GM12801 (cell line): ENCODE measurements at regions not wholly inside any gene's neighbourhood (a gene's known extent, or its start where the extent isn't known, plus 50 kb on each side); places are given as distances from the start of the nearest gene placed in this dataset.

Experiments used
- TF ChIP-seq, protein P1 (sequence below): IDR thresholded peaks from one replicate; pipeline ENCODE4 v1.5.1; 2011; ENCODE audit warnings: control low read depth; ENCODE audit not compliant: insufficient read length; ENCODE audit errors: extremely low read depth

DNA sequence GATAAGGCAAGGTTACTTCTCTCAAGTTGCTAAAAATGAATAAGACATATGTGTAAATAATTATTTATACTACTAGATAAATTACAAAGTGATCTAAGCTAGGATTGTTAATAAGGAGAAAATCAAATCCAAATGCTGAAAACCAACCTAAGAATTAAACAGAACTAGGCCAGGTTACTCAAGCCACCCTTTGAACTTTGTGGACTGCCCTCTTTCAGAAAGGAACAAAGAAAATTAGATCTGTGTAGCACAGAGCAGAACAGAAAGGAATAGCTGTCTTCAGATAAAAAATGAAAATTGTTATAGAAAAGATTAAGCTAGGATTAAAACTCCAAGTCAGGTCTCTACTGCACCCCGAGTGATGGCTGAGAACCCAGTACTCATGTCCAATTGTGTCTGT, 158.2 kb upstream of the LRIG1 start:
- TF ChIP-seq, protein P1, sequence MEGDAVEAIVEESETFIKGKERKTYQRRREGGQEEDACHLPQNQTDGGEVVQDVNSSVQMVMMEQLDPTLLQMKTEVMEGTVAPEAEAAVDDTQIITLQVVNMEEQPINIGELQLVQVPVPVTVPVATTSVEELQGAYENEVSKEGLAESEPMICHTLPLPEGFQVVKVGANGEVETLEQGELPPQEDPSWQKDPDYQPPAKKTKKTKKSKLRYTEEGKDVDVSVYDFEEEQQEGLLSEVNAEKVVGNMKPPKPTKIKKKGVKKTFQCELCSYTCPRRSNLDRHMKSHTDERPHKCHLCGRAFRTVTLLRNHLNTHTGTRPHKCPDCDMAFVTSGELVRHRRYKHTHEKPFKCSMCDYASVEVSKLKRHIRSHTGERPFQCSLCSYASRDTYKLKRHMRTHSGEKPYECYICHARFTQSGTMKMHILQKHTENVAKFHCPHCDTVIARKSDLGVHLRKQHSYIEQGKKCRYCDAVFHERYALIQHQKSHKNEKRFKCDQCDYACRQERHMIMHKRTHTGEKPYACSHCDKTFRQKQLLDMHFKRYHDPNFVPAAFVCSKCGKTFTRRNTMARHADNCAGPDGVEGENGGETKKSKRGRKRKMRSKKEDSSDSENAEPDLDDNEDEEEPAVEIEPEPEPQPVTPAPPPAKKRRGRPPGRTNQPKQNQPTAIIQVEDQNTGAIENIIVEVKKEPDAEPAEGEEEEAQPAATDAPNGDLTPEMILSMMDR, result no peak

DNA sequence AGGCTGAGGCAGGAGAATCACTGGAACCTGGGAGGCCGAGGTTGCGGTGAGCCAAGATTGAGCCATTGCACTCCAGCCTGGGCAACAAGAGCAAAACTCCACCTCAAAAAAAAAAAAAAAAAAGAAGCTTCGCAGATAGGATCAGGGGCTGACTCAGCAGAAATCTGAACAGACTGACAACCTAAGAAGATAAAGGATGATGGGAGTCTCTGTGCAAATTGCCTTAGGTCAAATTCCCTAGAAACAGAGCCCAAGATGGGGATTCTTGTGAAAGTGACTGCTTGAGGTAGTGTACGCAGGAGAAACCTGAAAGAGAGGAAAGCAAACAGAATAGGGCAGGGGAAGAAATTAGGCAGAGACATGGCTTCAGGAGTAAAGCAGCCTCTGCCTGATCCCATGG, 160.8 kb upstream of the LRIG1 start:
- TF ChIP-seq, protein P1, result no peak

DNA sequence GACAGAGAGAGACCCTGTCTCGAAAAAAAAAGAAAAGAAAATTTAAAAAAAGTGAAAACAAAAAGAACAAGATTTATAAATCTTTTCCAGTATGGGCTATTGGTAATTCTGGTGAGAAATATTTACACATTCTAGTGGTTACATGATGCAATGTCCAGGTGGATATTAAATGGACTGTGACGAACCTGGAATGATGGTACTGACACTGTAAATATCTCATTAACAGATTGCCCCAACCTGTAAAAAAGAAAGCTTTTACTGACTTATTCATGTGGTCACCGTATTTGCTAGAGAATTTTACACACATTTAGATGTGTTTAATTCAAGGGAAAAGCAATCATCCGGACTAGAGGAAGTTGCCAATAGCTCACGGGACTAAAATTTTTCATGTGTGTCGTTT, 162.1 kb upstream of the LRIG1 start:
- TF ChIP-seq, protein P1, result no peak

DNA sequence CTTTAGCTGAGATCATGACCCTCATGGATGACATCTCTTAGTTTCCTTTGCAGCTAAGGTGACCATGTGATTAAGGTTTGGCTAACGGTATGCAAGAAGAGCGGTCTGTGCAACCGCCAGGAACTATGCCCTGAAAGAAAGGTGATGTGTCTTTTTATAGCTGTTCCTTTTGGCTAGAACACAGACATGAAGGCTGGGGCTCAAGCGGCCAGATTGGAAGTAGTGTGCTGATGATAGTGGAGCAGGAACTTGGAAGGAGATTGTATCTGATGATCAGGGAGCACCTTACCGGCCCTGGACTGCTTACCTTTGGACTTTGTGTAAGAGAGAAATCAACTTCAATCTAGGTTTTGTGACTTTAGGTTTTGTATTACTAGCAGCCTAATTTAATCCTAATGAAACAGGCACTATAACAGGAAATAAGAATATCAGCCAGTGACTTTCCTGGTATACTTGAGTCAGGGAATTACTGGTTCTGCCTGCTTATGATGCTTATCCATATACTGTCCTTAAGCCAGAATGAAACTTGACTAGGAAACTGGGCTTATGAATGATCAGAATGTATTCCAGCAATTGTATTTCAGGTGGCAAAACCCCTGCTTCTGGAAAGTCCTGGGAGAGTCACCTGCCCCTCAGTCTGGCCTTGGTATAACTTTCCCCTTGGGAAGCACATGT, 164.3 kb upstream of the LRIG1 start:
- TF ChIP-seq, protein P1, result no peak

DNA sequence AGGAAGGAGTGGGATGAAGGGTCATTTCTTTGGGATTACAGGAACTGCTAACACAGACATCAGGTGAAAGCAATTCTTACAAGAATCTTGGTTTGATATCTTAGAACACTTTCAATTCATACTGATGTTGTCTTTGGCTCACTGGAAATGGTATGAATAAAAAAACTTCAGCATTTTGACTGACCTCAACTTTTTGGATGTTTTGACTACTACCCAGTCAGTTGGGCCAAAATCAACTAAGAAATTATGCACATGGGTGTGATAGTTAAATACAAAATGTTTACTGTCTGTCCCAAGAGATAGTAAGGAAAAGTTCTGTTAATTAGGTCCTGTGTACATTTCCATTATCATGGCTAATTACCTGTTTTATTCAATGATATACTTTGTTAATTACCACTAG, 165.5 kb upstream of the LRIG1 start:
- TF ChIP-seq, protein P1, result no peak

DNA sequence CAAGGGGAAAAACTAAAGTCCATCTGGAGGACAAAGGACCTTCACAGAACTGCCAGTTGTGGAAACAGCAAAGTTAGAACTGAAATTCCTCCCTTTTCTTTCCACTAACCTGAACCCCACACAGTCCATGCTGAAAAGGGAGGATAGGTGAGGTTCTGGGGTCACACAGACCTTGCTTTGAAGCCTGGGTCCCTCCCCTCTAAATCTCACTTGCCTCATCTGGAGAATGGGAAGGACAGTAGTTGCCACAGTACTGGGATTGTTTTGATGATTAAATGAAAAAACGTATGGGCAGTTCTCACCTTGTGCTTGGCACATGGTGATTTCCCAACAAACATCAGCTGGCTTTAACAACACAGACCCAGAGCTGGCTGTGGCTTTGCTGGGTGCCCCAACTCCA, 166.4 kb upstream of the LRIG1 start:
- TF ChIP-seq, protein P1, result no peak

DNA sequence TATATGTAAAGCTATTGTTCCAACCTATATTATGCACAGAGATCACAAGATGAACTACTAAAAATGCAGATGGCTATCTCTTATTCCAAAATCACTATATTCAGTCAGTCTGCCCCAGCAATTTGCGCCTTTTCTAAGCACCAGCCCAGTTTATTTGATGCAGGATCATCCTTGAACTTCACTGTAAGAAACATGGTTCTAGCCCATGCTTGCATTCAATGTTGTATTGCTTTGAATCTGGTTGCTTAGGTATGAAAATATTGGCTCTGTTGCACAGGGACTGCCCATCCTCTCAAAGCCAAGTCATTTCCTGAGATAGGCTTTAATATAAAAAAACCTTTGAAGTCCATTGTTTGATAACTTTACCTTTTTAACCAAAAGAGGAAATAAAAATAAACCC, 170.5 kb upstream of the LRIG1 start:
- TF ChIP-seq, protein P1, result no peak
